Hepatocyte (in vitro differentiated cells): ENCODE measurements at regions not wholly inside any gene's neighbourhood (a gene's known extent, or its start where the extent isn't known, plus 50 kb on each side); places are given as distances from the start of the nearest gene placed in this dataset.

ENCODE experiments used
- DNase-seq: peaks from one replicate; pipeline ENCODE4 v3.0.0-alpha.2; 2016; ENCODE audit warnings: low spot score
- H2AFZ ChIP-seq: fragments of 200-600 bp; sonication (generic); 2 replicates; pipeline ENCODE4 v1.6.0; 2016; ENCODE audit warnings: antibody characterized with exemption, mild to moderate bottlenecking
- H3K27ac ChIP-seq: fragments of 200-600 bp; sonication (generic); 2 replicates; pipeline ENCODE4 v1.5.1; 2016; ENCODE audit warnings: mild to moderate bottlenecking
- H3K27me3 ChIP-seq: fragments of 200-600 bp; sonication (generic); 2 replicates; pipeline ENCODE4 v1.6.1; 2016
- H3K36me3 ChIP-seq: fragments of 200-600 bp; sonication (generic); replicated peaks from 2 replicates; pipeline ENCODE4 v1.5.1; 2016; ENCODE audit warnings: low read depth; ENCODE audit not compliant: insufficient read depth
- H3K4me1 ChIP-seq: fragments of 200-600 bp; sonication (generic); 2 replicates; pipeline ENCODE4 v1.5.1; 2016; ENCODE audit warnings: mild to moderate bottlenecking, moderate library complexity; ENCODE audit not compliant: insufficient read depth
- H3K4me2 ChIP-seq: fragments of 200-600 bp; sonication (generic); 2 replicates; pipeline ENCODE4 v1.6.0; 2016
- H3K4me3 ChIP-seq: fragments of 200-600 bp; sonication (generic); 2 replicates; pipeline ENCODE4 v1.5.1; 2016; ENCODE audit warnings: mild to moderate bottlenecking
- H3K79me2 ChIP-seq: fragments of 200-600 bp; sonication (generic); 2 replicates; pipeline ENCODE4 v1.6.0; 2017; ENCODE audit warnings: mild to moderate bottlenecking
- H3K9me2 ChIP-seq: fragments of 200-600 bp; sonication (generic); replicated peaks from 2 replicates; pipeline ENCODE4 v1.6.0; 2017; ENCODE audit warnings: mild to moderate bottlenecking; ENCODE audit not compliant: insufficient read depth
- H3K9me3 ChIP-seq: fragments of 200-600 bp; sonication (generic); 2 replicates; pipeline ENCODE4 v1.5.1; 2016; ENCODE audit warnings: low read depth, mild to moderate bottlenecking
- H4K20me1 ChIP-seq: fragments of 200-600 bp; sonication (generic); 2 replicates; pipeline ENCODE4 v1.6.0; 2016; ENCODE audit warnings: mild to moderate bottlenecking; ENCODE audit not compliant: insufficient read depth, poor library complexity, severe bottlenecking
- EZH2 ChIP-seq: fragments of 200-600 bp; sonication (generic); IDR thresholded peaks from 2 replicates; pipeline ENCODE4 v1.6.1; 2016; ENCODE audit warnings: antibody characterized with exemption, mild to moderate bottlenecking, borderline replicate concordance
- EZH2phosphoT487 ChIP-seq: fragments of 200-600 bp; sonication (generic); IDR thresholded peaks from one replicate; pipeline ENCODE4 v1.6.1; 2018; ENCODE audit warnings: antibody characterized with exemption, mild to moderate bottlenecking, low read depth, moderate library complexity; ENCODE audit not compliant: unreplicated experiment, severe bottlenecking
- WGBS: methylation state at CpG from one replicate; pipeline ENCODE4 v1.1.6; 2016; ENCODE audit warnings: low lambda C conversion rate; ENCODE audit errors: missing lambda C conversion rate; 5-methylcytosine and 5-hydroxymethylcytosine counted together
- TF ChIP-seq, protein P1 (sequence below): fragments of 200-600 bp; sonication (generic); IDR thresholded peaks from 2 replicates; pipeline ENCODE4 v1.5.1; 2016; ENCODE audit warnings: antibody characterized with exemption, mild to moderate bottlenecking; ENCODE audit not compliant: poor library complexity

GRCh38 chr10:33102071-33102470, 144.0 kb upstream of the ITGB1 start:
- no peak overlapping the region for H3K4me3 ChIP-seq
- no peaks in the 10 kb centered on the region for H3K9me2 ChIP-seq
- TF ChIP-seq EZH2phosphoT487, result no peak
- TF ChIP-seq, protein P1, sequence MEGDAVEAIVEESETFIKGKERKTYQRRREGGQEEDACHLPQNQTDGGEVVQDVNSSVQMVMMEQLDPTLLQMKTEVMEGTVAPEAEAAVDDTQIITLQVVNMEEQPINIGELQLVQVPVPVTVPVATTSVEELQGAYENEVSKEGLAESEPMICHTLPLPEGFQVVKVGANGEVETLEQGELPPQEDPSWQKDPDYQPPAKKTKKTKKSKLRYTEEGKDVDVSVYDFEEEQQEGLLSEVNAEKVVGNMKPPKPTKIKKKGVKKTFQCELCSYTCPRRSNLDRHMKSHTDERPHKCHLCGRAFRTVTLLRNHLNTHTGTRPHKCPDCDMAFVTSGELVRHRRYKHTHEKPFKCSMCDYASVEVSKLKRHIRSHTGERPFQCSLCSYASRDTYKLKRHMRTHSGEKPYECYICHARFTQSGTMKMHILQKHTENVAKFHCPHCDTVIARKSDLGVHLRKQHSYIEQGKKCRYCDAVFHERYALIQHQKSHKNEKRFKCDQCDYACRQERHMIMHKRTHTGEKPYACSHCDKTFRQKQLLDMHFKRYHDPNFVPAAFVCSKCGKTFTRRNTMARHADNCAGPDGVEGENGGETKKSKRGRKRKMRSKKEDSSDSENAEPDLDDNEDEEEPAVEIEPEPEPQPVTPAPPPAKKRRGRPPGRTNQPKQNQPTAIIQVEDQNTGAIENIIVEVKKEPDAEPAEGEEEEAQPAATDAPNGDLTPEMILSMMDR, result no peak
- no peak for TF ChIP-seq EZH2
- WGBS, result 90% methylated on average over 5 of the region's 5 CpGs
- H2AFZ ChIP-seq, result no peak overlapping the region
- H3K9me3 ChIP-seq, result no peaks in the 10 kb centered on the region
- H3K4me1 ChIP-seq, result no peaks in the 10 kb centered on the region
- H3K79me2 ChIP-seq, result no peaks in the 10 kb centered on the region
- H4K20me1 ChIP-seq, result no peaks in the 10 kb centered on the region
- H3K27me3 ChIP-seq, result no peaks in the 10 kb centered on the region
- no peak overlapping the region for H3K4me2 ChIP-seq
- no peak overlapping the region for H3K27ac ChIP-seq
- H3K36me3 ChIP-seq, result no peaks in the 10 kb centered on the region
- DNase-seq, result no peak

DNA sequence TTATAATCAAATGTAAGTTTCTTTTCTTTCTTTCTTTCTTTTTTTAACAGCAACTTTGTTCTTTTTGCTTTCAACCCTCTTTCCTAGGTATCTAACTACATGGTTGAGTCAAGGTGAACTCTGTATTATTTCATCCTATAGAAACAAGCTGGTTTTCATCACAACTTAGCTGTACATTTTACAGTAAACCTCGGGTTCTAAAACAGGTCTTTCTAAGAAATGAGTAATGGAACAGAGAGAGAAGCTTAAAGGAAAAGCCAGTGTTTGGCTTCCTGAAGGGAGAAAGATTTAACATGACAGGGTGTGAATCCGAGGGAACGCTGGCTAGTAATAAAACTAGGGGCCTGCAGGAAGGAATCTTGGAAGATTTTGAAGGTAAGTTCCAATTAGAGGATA, 143.4 kb upstream of the ITGB1 start:
- no peaks in the 10 kb centered on the region for H3K9me3 ChIP-seq

GRCh38 chr10:33100781-33101391, 142.9 kb upstream of the ITGB1 start:
- Histone ChIP-seq H3K36me3 (no peaks in the 10 kb centered on the region), H3K9me3 (no peaks in the 10 kb centered on the region), H3K4me1 (no peaks in the 10 kb centered on the region), H3K4me2 (no peak overlapping the region), H3K27me3 (no peaks in the 10 kb centered on the region), H3K9me2 (no peaks in the 10 kb centered on the region), H4K20me1 (no peaks in the 10 kb centered on the region), H3K4me3 (no peak overlapping the region), H3K79me2 (no peaks in the 10 kb centered on the region), H3K27ac (no peak overlapping the region), H2AFZ (peak overlapping the region; percentile 49)
- no peak for TF ChIP-seq EZH2phosphoT487
- no peak for TF ChIP-seq EZH2
- TF ChIP-seq, protein P1, result no peak
- 100% methylated on average over 1 of the region's 1 CpG for WGBS
- DNase-seq, result no peak

More for the DNA sequence above, 143.4 kb upstream of the ITGB1 start:
- H3K27ac ChIP-seq, result no peak overlapping the region
- no peaks in the 10 kb centered on the region for H3K9me2 ChIP-seq
- no peaks in the 10 kb centered on the region for H4K20me1 ChIP-seq
- WGBS, result 49% methylated on average over 3 of the region's 3 CpGs
- H3K27me3 ChIP-seq, result no peaks in the 10 kb centered on the region
- H2AFZ ChIP-seq, result peak overlapping the region; percentile 49
- no peak for DNase-seq
- no peaks in the 10 kb centered on the region for H3K79me2 ChIP-seq
- no peak overlapping the region for H3K4me2 ChIP-seq
- H3K4me1 ChIP-seq, result no peaks in the 10 kb centered on the region
- no peak overlapping the region for H3K4me3 ChIP-seq
- TF ChIP-seq EZH2phosphoT487 (no peak), EZH2 (no peak)
- TF ChIP-seq, protein P1, result no peak
- H3K36me3 ChIP-seq, result no peaks in the 10 kb centered on the region

GRCh38 chr10:33099748-33100147, 141.7 kb upstream of the ITGB1 start:
- Histone ChIP-seq H3K27me3 (no peaks in the 10 kb centered on the region), H3K9me3 (no peaks in the 10 kb centered on the region), H3K4me2 (no peak overlapping the region), H3K79me2 (no peaks in the 10 kb centered on the region), H2AFZ (no peak overlapping the region), H3K27ac (no peak overlapping the region), H3K9me2 (no peaks in the 10 kb centered on the region), H3K4me3 (no peak overlapping the region), H3K36me3 (no peaks in the 10 kb centered on the region), H3K4me1 (no peaks in the 10 kb centered on the region), H4K20me1 (no peaks in the 10 kb centered on the region)
- TF ChIP-seq EZH2 (no peak), EZH2phosphoT487 (no peak)
- TF ChIP-seq, protein P1, result no peak
- WGBS, result 79% methylated on average over 1 of the region's 1 CpG
- DNase-seq, result no peak
